ENCODE measurements at regions not wholly inside any gene's neighbourhood (a gene's known extent, or its start where the extent isn't known, plus 50 kb on each side); places are given as distances from the start of the nearest gene placed in this dataset.

GRCh38 chr2:138842341-138842740, 62.2 kb upstream of the NXPH2 start:
- ChIA-PET POLR2A (no interaction called here), CTCF (no interaction called here)
- DNase-seq = no peak
- H3K4me1 Mint-ChIP-seq = no peaks in the 10 kb centered on the region
- H3K36me3 Mint-ChIP-seq (ENCODE audit: low read depth) = no peaks in the 10 kb centered on the region
- no peak overlapping the region for H3K4me3 Mint-ChIP-seq
- no peaks in the 10 kb centered on the region for H3K9me3 Mint-ChIP-seq
- H3K27me3 Mint-ChIP-seq = peaks cover 4% of the 10 kb centered on the region
- H3K27ac Mint-ChIP-seq = no peak overlapping the region

GRCh38 chr2:138841459-138841858, 61.3 kb upstream of the NXPH2 start:
- CTCF ChIA-PET = no interaction called here
- Mint-ChIP-seq H3K9me3 (no peaks in the 10 kb centered on the region), H3K4me1 (no peaks in the 10 kb centered on the region), H3K36me3 (ENCODE audit: low read depth) (no peaks in the 10 kb centered on the region), H3K27me3 (peaks cover 4% of the 10 kb centered on the region), H3K27ac (no peak overlapping the region), H3K4me3 (no peak overlapping the region)
- DNase-seq = no peak
- POLR2A ChIA-PET = no interaction called here

- no peak overlapping the region for H3K27ac Mint-ChIP-seq
- ChIA-PET CTCF (no interaction called here), POLR2A (no interaction called here)
- DNase-seq = no peak
- no peaks in the 10 kb centered on the region for H3K4me1 Mint-ChIP-seq
- no peaks in the 10 kb centered on the region for H3K36me3 Mint-ChIP-seq (ENCODE audit: low read depth)
- no peak overlapping the region for H3K4me3 Mint-ChIP-seq
- H3K9me3 Mint-ChIP-seq = no peaks in the 10 kb centered on the region
- H3K27me3 Mint-ChIP-seq = peaks cover 4% of the 10 kb centered on the region
Observed at GRCh38 chr2:138838851-138839620, 58.8 kb upstream of the NXPH2 start.

GRCh38 chr2:138831691-138832090, 51.5 kb upstream of the NXPH2 start:
- Mint-ChIP-seq H3K27ac (no peak overlapping the region), H3K36me3 (ENCODE audit: low read depth) (no peaks in the 10 kb centered on the region)
- POLR2A ChIA-PET = no interaction called here

GRCh38 chr2:138831154-138831553, 51.0 kb upstream of the NXPH2 start:
- H3K4me1 Mint-ChIP-seq = no peaks in the 10 kb centered on the region
- ChIA-PET POLR2A (no interaction called here), CTCF (no interaction called here)
- no peak overlapping the region for H3K4me3 Mint-ChIP-seq
- H3K27ac Mint-ChIP-seq = no peak overlapping the region
- H3K36me3 Mint-ChIP-seq (ENCODE audit: low read depth) = no peaks in the 10 kb centered on the region
- DNase-seq = no peak
- no peaks in the 10 kb centered on the region for H3K27me3 Mint-ChIP-seq
- no peaks in the 10 kb centered on the region for H3K9me3 Mint-ChIP-seq

More at GRCh38 chr2:138831691-138832090, 51.5 kb upstream of the NXPH2 start:
- no peaks in the 10 kb centered on the region for H3K4me1 Mint-ChIP-seq
- H3K9me3 Mint-ChIP-seq = no peaks in the 10 kb centered on the region
- CTCF ChIA-PET = no interaction called here
- H3K27me3 Mint-ChIP-seq = no peaks in the 10 kb centered on the region
- H3K4me3 Mint-ChIP-seq = no peak overlapping the region
- no peak for DNase-seq

GRCh38 chr2:138830547-138830946, 50.4 kb upstream of the NXPH2 start:
- H3K9me3 Mint-ChIP-seq = no peaks in the 10 kb centered on the region
- POLR2A ChIA-PET = no interaction called here
- no peak overlapping the region for H3K4me3 Mint-ChIP-seq
- H3K4me1 Mint-ChIP-seq = no peaks in the 10 kb centered on the region
- CTCF ChIA-PET = no interaction called here
- no peaks in the 10 kb centered on the region for H3K36me3 Mint-ChIP-seq (ENCODE audit: low read depth)
- no peak for DNase-seq
- no peak overlapping the region for H3K27ac Mint-ChIP-seq
- H3K27me3 Mint-ChIP-seq = no peaks in the 10 kb centered on the region
